Ovary (tissue), 3 donors: ENCODE measurements at regions not wholly inside any gene's neighbourhood (a gene's known extent, or its start where the extent isn't known, plus 50 kb on each side); places are given as distances from the start of the nearest gene placed in this dataset.

Experiments
- EP300 ChIP-seq: sonication (generic); formaldehyde crosslinking; IDR thresholded peaks from one replicate; pipeline ENCODE4 v1.6.1; 2017; ENCODE audit warnings: antibody characterized with exemption
- POLR2A ChIP-seq: fragments of 450-650 bp; IDR thresholded peaks from one replicate; pipeline ENCODE4 v1.6.1; 2017; ENCODE audit warnings: antibody characterized with exemption, mild to moderate bottlenecking, moderate library complexity
- TF ChIP-seq, protein P1 (sequence below), 3 donors: fragments of 450-650 bp in 2 of 3; fragments of 200-600 bp in 1 of 3; IDR thresholded peaks; one replicate each; pipeline versions ENCODE4 v1.5.1 to v1.8.0; 2016 to 2022; ENCODE audit warnings: antibody characterized with exemption in 3 of 3, mild to moderate bottlenecking in 1 of 3
- donor health status: DM: no; HTN: no; CAD: no.

DNA sequence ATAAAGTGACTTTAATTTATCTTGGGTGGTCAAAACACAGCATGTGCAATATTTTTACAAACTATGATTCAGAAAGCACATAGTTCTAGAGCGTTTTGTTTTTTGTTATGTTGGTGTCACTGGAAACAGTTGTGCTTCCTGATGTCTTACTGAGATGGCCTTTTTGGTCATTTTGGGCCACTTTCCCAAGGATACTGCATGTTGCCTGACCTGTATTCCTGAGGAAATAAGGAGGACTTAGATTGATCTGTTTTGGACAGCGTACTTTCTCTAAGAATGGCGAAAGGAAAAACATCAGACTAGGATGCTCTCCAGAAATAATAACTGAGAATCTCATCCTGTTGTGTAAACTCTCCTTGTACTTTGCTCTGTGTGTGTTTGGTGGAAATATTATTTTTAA lies 451.2 kb downstream of the USP25 start:
- TF ChIP-seq, protein P1, sequence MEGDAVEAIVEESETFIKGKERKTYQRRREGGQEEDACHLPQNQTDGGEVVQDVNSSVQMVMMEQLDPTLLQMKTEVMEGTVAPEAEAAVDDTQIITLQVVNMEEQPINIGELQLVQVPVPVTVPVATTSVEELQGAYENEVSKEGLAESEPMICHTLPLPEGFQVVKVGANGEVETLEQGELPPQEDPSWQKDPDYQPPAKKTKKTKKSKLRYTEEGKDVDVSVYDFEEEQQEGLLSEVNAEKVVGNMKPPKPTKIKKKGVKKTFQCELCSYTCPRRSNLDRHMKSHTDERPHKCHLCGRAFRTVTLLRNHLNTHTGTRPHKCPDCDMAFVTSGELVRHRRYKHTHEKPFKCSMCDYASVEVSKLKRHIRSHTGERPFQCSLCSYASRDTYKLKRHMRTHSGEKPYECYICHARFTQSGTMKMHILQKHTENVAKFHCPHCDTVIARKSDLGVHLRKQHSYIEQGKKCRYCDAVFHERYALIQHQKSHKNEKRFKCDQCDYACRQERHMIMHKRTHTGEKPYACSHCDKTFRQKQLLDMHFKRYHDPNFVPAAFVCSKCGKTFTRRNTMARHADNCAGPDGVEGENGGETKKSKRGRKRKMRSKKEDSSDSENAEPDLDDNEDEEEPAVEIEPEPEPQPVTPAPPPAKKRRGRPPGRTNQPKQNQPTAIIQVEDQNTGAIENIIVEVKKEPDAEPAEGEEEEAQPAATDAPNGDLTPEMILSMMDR (IDR thresholded peaks at IDR 0.05) = no peak
- TF ChIP-seq POLR2A (no peak), EP300 (no peak)
